SK-N-SH treated with all-trans-retinoic acid at 6 μM for 48 hours (cell line): ENCODE measurements at regions not wholly inside any gene's neighbourhood (a gene's known extent, or its start where the extent isn't known, plus 50 kb on each side); places are given as distances from the start of the nearest gene placed in this dataset.

Experiments
- ARNTL ChIP-seq: fragments of 450-650 bp; formaldehyde crosslinking; IDR thresholded peaks from 2 replicates; pipeline ENCODE4 v1.5.0; 2020; ENCODE audit warnings: low read depth, mild to moderate bottlenecking, moderate library complexity, borderline replicate concordance
- ESRRG ChIP-seq: fragments of 250-450 bp; sonication (Bioruptor Pico); IDR thresholded peaks from 2 replicates; pipeline ENCODE4 v1.6.1; 2021; ENCODE audit warnings: mild to moderate bottlenecking
- GLIS3 ChIP-seq: fragments of 250-450 bp; sonication (Bioruptor Pico); IDR thresholded peaks from 2 replicates; pipeline ENCODE4 v1.5.0; 2020; ENCODE audit warnings: mild to moderate bottlenecking, moderate library complexity
- OSR1 ChIP-seq: fragments of 250-450 bp; sonication (Bioruptor Pico); IDR thresholded peaks from 2 replicates; pipeline ENCODE4 v1.8.0; 2022; ENCODE audit warnings: moderate library complexity, mild to moderate bottlenecking, inconsistent platforms
- TOX ChIP-seq: fragments of 250-450 bp; sonication (Bioruptor Pico); IDR thresholded peaks from 2 replicates; pipeline ENCODE4 v1.8.0; 2021; ENCODE audit warnings: mild to moderate bottlenecking, moderate library complexity, borderline replicate concordance
- ZFP3 ChIP-seq: fragments of 250-450 bp; sonication (Bioruptor Pico); IDR thresholded peaks from 2 replicates; pipeline ENCODE4 v1.5.0; 2020; ENCODE audit warnings: mild to moderate bottlenecking, moderate library complexity
- ZFP30 ChIP-seq: fragments of 450-650 bp; formaldehyde crosslinking; IDR thresholded peaks from 2 replicates; pipeline ENCODE4 v1.5.0; 2022; ENCODE audit warnings: mild to moderate bottlenecking, moderate library complexity
- ZNF565 ChIP-seq: fragments of 450-650 bp; formaldehyde crosslinking; conservative IDR thresholded peaks from 2 replicates; pipeline ENCODE4 v1.5.0; 2020; ENCODE audit warnings: low read depth, mild to moderate bottlenecking, moderate library complexity
- ZNF70 ChIP-seq: fragments of 450-650 bp; formaldehyde crosslinking; IDR thresholded peaks from 2 replicates; pipeline ENCODE4 v1.5.0; 2020; ENCODE audit warnings: mild to moderate bottlenecking, moderate library complexity
- TF ChIP-seq, protein P1 (sequence below): fragments of 250-450 bp; sonication (Bioruptor Pico); IDR thresholded peaks from 2 replicates; pipeline ENCODE4 v1.8.0; 2020; ENCODE audit warnings: mild to moderate bottlenecking, moderate library complexity, borderline replicate concordance

DNA sequence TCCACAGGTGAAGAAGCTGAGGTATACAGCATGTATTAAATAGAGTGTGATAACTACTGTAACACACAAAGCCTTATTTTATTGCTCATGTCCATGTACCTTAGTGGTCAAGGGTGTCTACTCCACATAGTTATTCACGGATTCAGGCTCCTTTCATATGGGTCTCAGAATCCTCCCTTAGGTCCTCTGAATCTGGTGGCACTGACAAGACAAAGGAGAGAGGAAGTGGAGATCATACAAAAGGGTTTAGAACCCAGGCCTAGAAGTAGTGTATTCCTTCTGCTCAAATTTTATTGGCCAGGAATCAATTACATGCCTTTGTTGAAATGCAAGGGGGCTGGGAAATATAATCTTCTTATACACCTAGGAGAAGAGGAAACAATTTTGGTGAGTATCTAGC is 164.6 kb downstream of the PTEN start:
- TF ChIP-seq ZFP30 (CRISPR knock-in tag) = no peak
- TF ChIP-seq OSR1 (CRISPR knock-in tag) = no peak
- TF ChIP-seq ESRRG (CRISPR knock-in tag) = no peak
- TF ChIP-seq ZNF565 = no peak
- TF ChIP-seq, protein P1, sequence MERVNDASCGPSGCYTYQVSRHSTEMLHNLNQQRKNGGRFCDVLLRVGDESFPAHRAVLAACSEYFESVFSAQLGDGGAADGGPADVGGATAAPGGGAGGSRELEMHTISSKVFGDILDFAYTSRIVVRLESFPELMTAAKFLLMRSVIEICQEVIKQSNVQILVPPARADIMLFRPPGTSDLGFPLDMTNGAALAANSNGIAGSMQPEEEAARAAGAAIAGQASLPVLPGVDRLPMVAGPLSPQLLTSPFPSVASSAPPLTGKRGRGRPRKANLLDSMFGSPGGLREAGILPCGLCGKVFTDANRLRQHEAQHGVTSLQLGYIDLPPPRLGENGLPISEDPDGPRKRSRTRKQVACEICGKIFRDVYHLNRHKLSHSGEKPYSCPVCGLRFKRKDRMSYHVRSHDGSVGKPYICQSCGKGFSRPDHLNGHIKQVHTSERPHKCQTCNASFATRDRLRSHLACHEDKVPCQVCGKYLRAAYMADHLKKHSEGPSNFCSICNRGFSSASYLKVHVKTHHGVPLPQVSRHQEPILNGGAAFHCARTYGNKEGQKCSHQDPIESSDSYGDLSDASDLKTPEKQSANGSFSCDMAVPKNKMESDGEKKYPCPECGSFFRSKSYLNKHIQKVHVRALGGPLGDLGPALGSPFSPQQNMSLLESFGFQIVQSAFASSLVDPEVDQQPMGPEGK = no peak
- TF ChIP-seq GLIS3 (CRISPR knock-in tag) = no peak
- no peak for TF ChIP-seq ARNTL (CRISPR knock-in tag)
- no peak for TF ChIP-seq TOX (CRISPR knock-in tag)
- no peak for TF ChIP-seq ZFP3
- no peak for TF ChIP-seq ZNF70 (CRISPR knock-in tag)
